Transverse colon (tissue), 4 donors: ENCODE measurements at regions not wholly inside any gene's neighbourhood (a gene's known extent, or its start where the extent isn't known, plus 50 kb on each side); places are given as distances from the start of the nearest gene placed in this dataset.

Source experiments
- DNase-seq: peaks from one replicate; pipeline ENCODE4 v3.0.0-alpha.2; 2019
- H3K27ac ChIP-seq, 4 donors: fragments of 200-600 bp; sonication (generic); 2 replicates each; pipeline ENCODE4 v1.5.1; 2016 to 2018; ENCODE audit warnings: inconsistent platforms in 4 of 4
- H3K27me3 ChIP-seq: fragments of 200-600 bp; sonication (generic); 2 replicates; pipeline ENCODE4 v1.5.1; 2017; ENCODE audit warnings: inconsistent platforms
- H3K36me3 ChIP-seq, 4 donors: fragments of 200-600 bp; sonication (generic); 2 replicates each; pipeline ENCODE4 v1.5.1; 2017 to 2019; ENCODE audit warnings: inconsistent platforms in 4 of 4
- H3K4me1 ChIP-seq, 4 donors: fragments of 200-600 bp; sonication (generic); 2 replicates each; pipeline ENCODE4 v1.5.1; 2017 to 2020; ENCODE audit warnings: inconsistent platforms in 4 of 4
- H3K4me3 ChIP-seq, 4 donors: fragments of 200-600 bp; sonication (generic); 1 replicate in 1 of 4; 2 replicates in 3 of 4; pipeline versions ENCODE4 v1.5.1 to v1.6.1; 2017 to 2019; ENCODE audit warnings: inconsistent platforms in 4 of 4
- H3K9me3 ChIP-seq, 2 donors: fragments of 200-600 bp; sonication (generic); 2 replicates each; pipeline ENCODE4 v1.5.1; 2017 to 2019; ENCODE audit warnings: inconsistent platforms in 2 of 2
- CTCF ChIP-seq, 5 experiments: fragments of 200-600 bp in 3 of 5; fragments of 450-650 bp in 2 of 5; sonication (generic) in 3 of 5; IDR thresholded peaks; 1 replicate in 2 of 5; 2 replicates in 3 of 5; pipeline ENCODE4 v1.5.1; 2016 to 2017; ENCODE audit warnings: antibody characterized with exemption in 5 of 5, inconsistent platforms in 3 of 5, mild to moderate bottlenecking in 2 of 5, moderate library complexity in 1 of 5
- EP300 ChIP-seq: sonication (generic); formaldehyde crosslinking; IDR thresholded peaks from one replicate; pipeline ENCODE4 v1.6.1; 2017; ENCODE audit warnings: antibody characterized with exemption, low read depth
- POLR2A ChIP-seq: fragments of 450-650 bp; IDR thresholded peaks from one replicate; pipeline ENCODE4 v1.6.1; 2016; ENCODE audit warnings: antibody characterized with exemption, mild to moderate bottlenecking, moderate library complexity
- POLR2AphosphoS5 ChIP-seq, 3 donors: sonication (generic); formaldehyde crosslinking; IDR thresholded peaks; one replicate each; pipeline ENCODE4 v1.6.1; 2016; ENCODE audit warnings: antibody characterized with exemption in 3 of 3
- WGBS, 2 donors: methylation state at CpG; one replicate each; pipeline ENCODE4 v1.1.5; 2018; ENCODE audit warnings: low coverage in 1 of 2; 5-methylcytosine and 5-hydroxymethylcytosine counted together
- in situ Hi-C, 4 donors: fragments of 200-750 bp; cut with MboI; loops; one replicate each; pipeline versions ENCODE4 v1.15.0 to v1.15.1; 2017; ENCODE audit warnings: low sequenced_read_pairs in 3 of 4, low pct_ligation_motif_present in 1 of 4, low pct_unique_long_range_greater_than_20kb in 1 of 4
- intact Hi-C: fragments of 100-400 bp; cut with DNase I; formaldehyde crosslinking; loops from one replicate; pipeline ENCODE4 v1.15.1; 2023; ENCODE audit warnings: low total_unique reads

- Histone ChIP-seq H3K27me3 (no peaks in the 10 kb centered on the region), H3K36me3 (no peaks in the 10 kb centered on the region), H3K9me3 (no peaks in the 10 kb centered on the region), H3K4me3 (no peak overlapping the region), H3K4me1 (no peaks in the 10 kb centered on the region), H3K27ac (no peak overlapping the region)
- no peak for DNase-seq
- intact Hi-C loops (no loop called here), in situ Hi-C loops (loop anchor here in 1 of 4 donors (25.0 kb wide), 1 partner anchor 380 kb away; no protein-coding TSS in a partner anchor)
- no peak for TF ChIP-seq POLR2AphosphoS5 (IDR thresholded peaks at IDR 0.05)
- WGBS, 2 donors, result 78 to 90% methylated on average over 2 to 5 of the region's 5 CpGs
Observed at GRCh38 chr18:24741965-24742724, 281.7 kb downstream of the HRH4 start.

- Histone ChIP-seq H3K4me3 (no peak overlapping the region), H3K27ac (no peak overlapping the region), H3K27me3 (no peaks in the 10 kb centered on the region), H3K9me3 (no peaks in the 10 kb centered on the region), H3K36me3 (no peaks in the 10 kb centered on the region), H3K4me1 (no peaks in the 10 kb centered on the region)
- TF ChIP-seq CTCF (IDR thresholded peaks at IDR 0.05) (no peak), POLR2A (no peak), EP300 (no peak), POLR2AphosphoS5 (IDR thresholded peaks at IDR 0.05) (no peak)
- 91 to 94% methylated on average over 3 to 4 of the region's 4 CpGs for WGBS, 2 donors
- in situ Hi-C loops, result no loop called here
- intact Hi-C loops, result no loop called here
- DNase-seq, result no peak
Observed at GRCh38 chr18:24754583-24755253, 294.3 kb downstream of the HRH4 start.

- intact Hi-C loops (no loop called here), in situ Hi-C loops (no loop called here)
- no peak for TF ChIP-seq POLR2A
- no peak for TF ChIP-seq CTCF (IDR thresholded peaks at IDR 0.05)
- TF ChIP-seq EP300, result no peak
- TF ChIP-seq POLR2AphosphoS5 (IDR thresholded peaks at IDR 0.05), result no peak
Observed at GRCh38 chr18:24756385-24756784, 295.9 kb downstream of the HRH4 start.

GRCh38 chr18:24757134-24757533, 296.7 kb downstream of the HRH4 start:
- intact Hi-C loops, result no loop called here

More at GRCh38 chr18:24756385-24756784, 295.9 kb downstream of the HRH4 start:
- H3K4me1 ChIP-seq, result no peaks in the 10 kb centered on the region
- H3K27ac ChIP-seq, result no peak overlapping the region
- DNase-seq, result no peak
- H3K9me3 ChIP-seq, result peaks cover 0 to under 1% of the 10 kb centered on the region in 2 donors
- H3K36me3 ChIP-seq, result no peaks in the 10 kb centered on the region
- H3K4me3 ChIP-seq, result no peak overlapping the region
- no peaks in the 10 kb centered on the region for H3K27me3 ChIP-seq

More at GRCh38 chr18:24757134-24757533, 296.7 kb downstream of the HRH4 start:
- Histone ChIP-seq H3K36me3 (no peaks in the 10 kb centered on the region), H3K4me1 (no peaks in the 10 kb centered on the region), H3K4me3 (no peak overlapping the region), H3K27me3 (no peaks in the 10 kb centered on the region), H3K9me3 (peaks cover 0 to 5% of the 10 kb centered on the region in 2 donors), H3K27ac (no peak overlapping the region)
- no peak for TF ChIP-seq CTCF (IDR thresholded peaks at IDR 0.05)
- no peak for TF ChIP-seq POLR2A
- no peak for TF ChIP-seq POLR2AphosphoS5 (IDR thresholded peaks at IDR 0.05)
- no peak for TF ChIP-seq EP300
- in situ Hi-C loops, result no loop called here
- DNase-seq, result no peak
